Ascending aorta (tissue), 2 donors: ENCODE measurements at regions not wholly inside any gene's neighbourhood (a gene's known extent, or its start where the extent isn't known, plus 50 kb on each side); places are given as distances from the start of the nearest gene placed in this dataset.

Source experiments
- DNase-seq, 2 donors: peaks; one replicate each; pipeline ENCODE4 v3.0.0-alpha.2; 2019; ENCODE audit warnings: low spot score in 2 of 2
- H3K27ac ChIP-seq, 2 donors: fragments of 200-600 bp; sonication (generic); one replicate each; pipeline ENCODE4 v1.5.1; 2016 to 2017; ENCODE audit warnings: mild to moderate bottlenecking in 1 of 2
- H3K27me3 ChIP-seq: fragments of 200-600 bp; sonication (generic); one replicate; pipeline ENCODE4 v1.5.1; 2017
- H3K36me3 ChIP-seq, 2 donors: fragments of 200-600 bp; sonication (generic); one replicate each; pipeline ENCODE4 v1.5.1; 2016
- H3K4me1 ChIP-seq, 2 donors: fragments of 200-600 bp; sonication (generic); one replicate each; pipeline ENCODE4 v1.5.1; 2016 to 2017; ENCODE audit warnings: mild to moderate bottlenecking in 1 of 2
- H3K4me3 ChIP-seq, 2 donors: fragments of 200-600 bp; sonication (generic); one replicate each; pipeline ENCODE4 v1.5.1; 2016 to 2017; ENCODE audit warnings: mild to moderate bottlenecking in 1 of 2
- H3K9me3 ChIP-seq, 2 donors: fragments of 200-600 bp; sonication (generic); one replicate each; pipeline ENCODE4 v1.5.1; 2016
- intact Hi-C: fragments of 100-400 bp; cut with DNase I; formaldehyde crosslinking; loops from one replicate; pipeline ENCODE4 v1.15.1; 2023
- TF ChIP-seq, protein P1 (sequence below), 3 experiments: fragments of 200-600 bp in 2 of 3; fragments of 450-650 bp in 1 of 3; sonication (generic) in 2 of 3; IDR thresholded peaks; one replicate each; pipeline ENCODE4 v1.5.1; 2016 to 2019; ENCODE audit warnings: antibody characterized with exemption in 3 of 3, mild to moderate bottlenecking in 1 of 3, moderate library complexity in 1 of 3

DNA sequence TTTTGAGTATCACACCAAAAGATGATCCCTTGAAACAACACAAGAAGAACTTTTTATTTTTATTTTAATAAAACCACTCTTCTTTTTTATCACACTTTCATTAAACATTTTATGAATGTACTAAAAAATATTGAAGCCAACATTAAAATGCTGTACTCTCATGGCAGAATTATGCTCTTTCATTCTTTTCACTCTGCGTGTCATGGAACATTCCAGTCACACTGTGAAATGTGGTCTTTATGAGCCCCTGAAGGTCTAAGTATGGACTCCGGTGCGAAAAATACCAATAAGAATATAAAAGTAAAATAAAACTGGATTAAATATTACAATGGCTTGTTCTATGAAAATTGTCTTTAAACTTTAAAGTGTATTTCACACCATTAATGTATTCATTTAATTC is 148.4 kb downstream of the TMEM26 start:
- no peaks in the 10 kb centered on the region for H3K9me3 ChIP-seq
- TF ChIP-seq, protein P1, sequence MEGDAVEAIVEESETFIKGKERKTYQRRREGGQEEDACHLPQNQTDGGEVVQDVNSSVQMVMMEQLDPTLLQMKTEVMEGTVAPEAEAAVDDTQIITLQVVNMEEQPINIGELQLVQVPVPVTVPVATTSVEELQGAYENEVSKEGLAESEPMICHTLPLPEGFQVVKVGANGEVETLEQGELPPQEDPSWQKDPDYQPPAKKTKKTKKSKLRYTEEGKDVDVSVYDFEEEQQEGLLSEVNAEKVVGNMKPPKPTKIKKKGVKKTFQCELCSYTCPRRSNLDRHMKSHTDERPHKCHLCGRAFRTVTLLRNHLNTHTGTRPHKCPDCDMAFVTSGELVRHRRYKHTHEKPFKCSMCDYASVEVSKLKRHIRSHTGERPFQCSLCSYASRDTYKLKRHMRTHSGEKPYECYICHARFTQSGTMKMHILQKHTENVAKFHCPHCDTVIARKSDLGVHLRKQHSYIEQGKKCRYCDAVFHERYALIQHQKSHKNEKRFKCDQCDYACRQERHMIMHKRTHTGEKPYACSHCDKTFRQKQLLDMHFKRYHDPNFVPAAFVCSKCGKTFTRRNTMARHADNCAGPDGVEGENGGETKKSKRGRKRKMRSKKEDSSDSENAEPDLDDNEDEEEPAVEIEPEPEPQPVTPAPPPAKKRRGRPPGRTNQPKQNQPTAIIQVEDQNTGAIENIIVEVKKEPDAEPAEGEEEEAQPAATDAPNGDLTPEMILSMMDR (IDR thresholded peaks at IDR 0.05): no peak
- H3K4me1 ChIP-seq: no peaks in the 10 kb centered on the region
- H3K27me3 ChIP-seq: no peaks in the 10 kb centered on the region
- H3K4me3 ChIP-seq: no peak overlapping the region
- DNase-seq: no peak
- intact Hi-C loops: no loop called here
- no peaks in the 10 kb centered on the region for H3K36me3 ChIP-seq
- no peak overlapping the region for H3K27ac ChIP-seq

DNA sequence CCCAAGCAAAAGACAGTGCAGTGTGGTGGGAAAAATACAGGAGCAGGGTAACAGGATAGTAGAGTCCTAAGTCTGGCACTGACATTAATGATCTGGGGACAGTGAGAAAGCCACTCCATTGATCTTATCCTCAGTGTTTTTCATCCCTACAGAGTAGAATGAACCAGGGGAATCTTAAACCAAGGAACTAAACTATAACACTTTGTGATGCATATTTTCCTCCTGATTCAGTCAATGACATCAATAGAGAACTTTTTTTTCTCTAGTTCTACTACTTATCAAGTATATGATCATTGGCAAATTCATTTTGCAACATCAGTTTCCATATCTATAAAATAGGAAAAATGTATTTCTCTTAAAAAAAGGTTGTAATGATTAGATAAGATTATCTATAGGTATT is 151.1 kb downstream of the TMEM26 start:
- H3K4me1 ChIP-seq: no peaks in the 10 kb centered on the region
- H3K4me3 ChIP-seq: no peak overlapping the region
- H3K9me3 ChIP-seq: no peaks in the 10 kb centered on the region
- H3K36me3 ChIP-seq: no peaks in the 10 kb centered on the region
- no peak for DNase-seq
- TF ChIP-seq, protein P1 (IDR thresholded peaks at IDR 0.05): no peak
- no peak overlapping the region for H3K27ac ChIP-seq
- H3K27me3 ChIP-seq: no peaks in the 10 kb centered on the region
- intact Hi-C loops: no loop called here

DNA sequence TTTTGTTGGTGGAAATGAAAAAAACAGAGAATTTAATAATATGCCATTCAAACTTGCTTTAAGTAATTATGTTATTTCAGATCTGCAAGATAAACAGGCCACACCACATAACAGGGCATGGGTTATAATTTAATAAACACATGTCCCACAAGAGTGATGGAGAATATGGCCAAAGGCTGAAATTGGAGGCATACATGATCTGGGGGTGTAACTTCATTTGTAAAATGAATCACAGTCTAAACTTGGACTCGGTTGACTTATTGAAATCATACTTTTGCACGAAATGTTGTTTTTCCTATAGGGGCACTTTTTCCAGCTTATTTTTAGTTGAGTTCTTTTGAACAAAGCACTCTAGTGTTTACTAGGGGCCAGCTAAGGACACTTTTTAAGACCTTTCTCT is 151.6 kb downstream of the TMEM26 start:
- H3K4me3 ChIP-seq: no peak overlapping the region
- no peaks in the 10 kb centered on the region for H3K4me1 ChIP-seq
- no peaks in the 10 kb centered on the region for H3K36me3 ChIP-seq
- no peaks in the 10 kb centered on the region for H3K27me3 ChIP-seq
- H3K27ac ChIP-seq: no peak overlapping the region
- TF ChIP-seq, protein P1 (IDR thresholded peaks at IDR 0.05): no peak
- DNase-seq: no peak
- no peaks in the 10 kb centered on the region for H3K9me3 ChIP-seq
- intact Hi-C loops: no loop called here

DNA sequence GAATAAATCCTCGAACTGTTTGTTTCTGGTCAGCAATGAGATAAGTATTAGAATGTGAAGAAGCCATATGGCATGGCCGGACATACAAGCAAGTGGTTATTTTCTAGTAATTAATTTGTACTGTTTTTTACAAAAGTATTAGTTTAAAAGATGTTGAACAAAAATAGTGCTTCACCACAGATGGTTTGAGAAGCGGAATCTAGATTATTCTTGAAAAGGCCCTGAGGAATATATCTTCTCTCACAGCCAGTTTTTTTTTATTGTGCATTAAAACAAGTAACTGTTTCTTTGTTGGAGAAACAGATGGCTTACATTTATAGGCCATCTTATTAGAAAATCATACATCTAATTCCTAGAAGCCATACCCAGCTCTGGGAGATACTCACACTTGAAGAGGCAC is 153.3 kb downstream of the TMEM26 start:
- Histone ChIP-seq H3K9me3 (no peaks in the 10 kb centered on the region), H3K27ac (no peak overlapping the region), H3K4me1 (no peaks in the 10 kb centered on the region), H3K4me3 (no peak overlapping the region), H3K27me3 (no peaks in the 10 kb centered on the region), H3K36me3 (no peaks in the 10 kb centered on the region)
- intact Hi-C loops: no loop called here
- no peak for DNase-seq
- TF ChIP-seq, protein P1 (IDR thresholded peaks at IDR 0.05): no peak

DNA sequence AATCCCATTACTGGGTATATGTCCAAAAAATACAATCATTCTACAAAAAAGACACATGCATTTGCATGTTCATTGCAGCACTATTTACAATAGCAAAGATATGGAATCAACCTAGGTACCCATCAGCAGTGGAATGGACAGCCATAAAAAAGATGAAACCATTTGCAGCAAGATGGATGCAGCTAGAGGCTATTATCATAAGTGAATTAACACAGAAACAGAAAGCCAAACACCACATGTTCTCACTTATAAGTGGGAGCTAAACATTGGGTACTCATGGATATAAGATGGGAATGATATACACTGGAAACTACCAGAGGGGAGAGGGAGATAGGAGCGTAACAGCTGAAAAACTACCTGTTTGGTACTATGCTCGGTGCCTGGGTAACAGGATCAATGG is 154.0 kb downstream of the TMEM26 start:
- Histone ChIP-seq H3K4me1 (no peaks in the 10 kb centered on the region), H3K9me3 (no peaks in the 10 kb centered on the region), H3K27me3 (no peaks in the 10 kb centered on the region), H3K36me3 (no peaks in the 10 kb centered on the region), H3K27ac (no peak overlapping the region), H3K4me3 (no peak overlapping the region)
- DNase-seq: no peak
- intact Hi-C loops: no loop called here
- TF ChIP-seq, protein P1 (IDR thresholded peaks at IDR 0.05): no peak

DNA sequence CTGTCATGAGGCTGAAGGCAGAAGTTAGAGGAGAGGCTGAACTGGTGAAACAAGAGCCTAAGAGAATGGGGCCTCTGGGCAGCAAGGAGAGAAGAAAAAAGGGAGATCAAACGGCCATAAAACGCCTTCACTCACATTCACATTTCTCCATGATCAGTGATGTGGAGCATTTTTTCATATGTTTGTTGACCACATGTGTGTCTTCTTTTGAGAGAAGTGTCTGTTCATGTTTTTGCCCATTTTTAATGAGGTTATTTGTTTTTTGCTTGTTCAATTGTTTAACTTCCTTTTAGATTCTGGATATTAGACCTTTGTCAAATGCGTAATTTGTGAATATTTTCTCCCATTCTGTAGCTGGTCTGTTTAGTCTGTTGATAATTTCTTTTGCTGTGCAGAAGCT is 155.0 kb downstream of the TMEM26 start:
- no peaks in the 10 kb centered on the region for H3K36me3 ChIP-seq
- TF ChIP-seq, protein P1 (IDR thresholded peaks at IDR 0.05): no peak
- no peak for DNase-seq
- no peaks in the 10 kb centered on the region for H3K9me3 ChIP-seq
- no peaks in the 10 kb centered on the region for H3K27me3 ChIP-seq
- intact Hi-C loops: no loop called here
- H3K4me1 ChIP-seq: no peaks in the 10 kb centered on the region
- no peak overlapping the region for H3K27ac ChIP-seq
- no peak overlapping the region for H3K4me3 ChIP-seq
